Cardiac fibroblast (primary cell): ENCODE measurements at regions not wholly inside any gene's neighbourhood (a gene's known extent, or its start where the extent isn't known, plus 50 kb on each side); places are given as distances from the start of the nearest gene placed in this dataset.

Experiments
- DNase-seq, 2 donors: peaks; one replicate each; pipeline versions ENCODE4 v3.0.0 to v3.0.0-alpha.2; 2010; ENCODE audit warnings: low read depth in 2 of 2
- H3K4me3 ChIP-seq, 2 donors: replicated peaks in 1 of 2; 1 replicate in 1 of 2; 2 replicates in 1 of 2; pipeline ENCODE4 v1.5.1; 2011; ENCODE audit warnings: low read depth in 2 of 2, low read length in 2 of 2, mild to moderate bottlenecking in 2 of 2, moderate library complexity in 1 of 2
- TF ChIP-seq, protein P1 (sequence below): IDR thresholded peaks from one replicate; pipeline ENCODE4 v1.5.1; 2011; ENCODE audit warnings: low read depth, mild to moderate bottlenecking, low read length, inconsistent platforms

DNA sequence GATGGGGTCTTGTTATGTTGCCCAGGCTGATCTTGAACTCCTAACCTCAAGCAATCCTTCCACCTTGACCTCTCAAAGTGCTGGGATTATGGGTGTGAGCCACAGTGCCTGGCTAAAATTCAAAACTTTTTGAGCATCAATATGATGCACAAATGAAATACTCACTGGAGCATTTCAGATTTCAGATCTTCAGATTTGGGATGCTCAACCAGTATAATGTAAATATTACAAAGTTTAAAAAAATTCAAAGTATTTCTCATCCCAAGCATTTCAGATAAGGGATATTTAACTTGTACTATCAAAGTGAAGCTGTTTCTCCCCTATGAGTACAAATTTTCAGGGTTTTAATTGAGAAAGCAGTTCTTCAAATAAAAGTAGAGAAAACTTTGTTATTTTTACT lies 164.1 kb upstream of the CCDC68 start:
- DNase-seq: no peak

DNA sequence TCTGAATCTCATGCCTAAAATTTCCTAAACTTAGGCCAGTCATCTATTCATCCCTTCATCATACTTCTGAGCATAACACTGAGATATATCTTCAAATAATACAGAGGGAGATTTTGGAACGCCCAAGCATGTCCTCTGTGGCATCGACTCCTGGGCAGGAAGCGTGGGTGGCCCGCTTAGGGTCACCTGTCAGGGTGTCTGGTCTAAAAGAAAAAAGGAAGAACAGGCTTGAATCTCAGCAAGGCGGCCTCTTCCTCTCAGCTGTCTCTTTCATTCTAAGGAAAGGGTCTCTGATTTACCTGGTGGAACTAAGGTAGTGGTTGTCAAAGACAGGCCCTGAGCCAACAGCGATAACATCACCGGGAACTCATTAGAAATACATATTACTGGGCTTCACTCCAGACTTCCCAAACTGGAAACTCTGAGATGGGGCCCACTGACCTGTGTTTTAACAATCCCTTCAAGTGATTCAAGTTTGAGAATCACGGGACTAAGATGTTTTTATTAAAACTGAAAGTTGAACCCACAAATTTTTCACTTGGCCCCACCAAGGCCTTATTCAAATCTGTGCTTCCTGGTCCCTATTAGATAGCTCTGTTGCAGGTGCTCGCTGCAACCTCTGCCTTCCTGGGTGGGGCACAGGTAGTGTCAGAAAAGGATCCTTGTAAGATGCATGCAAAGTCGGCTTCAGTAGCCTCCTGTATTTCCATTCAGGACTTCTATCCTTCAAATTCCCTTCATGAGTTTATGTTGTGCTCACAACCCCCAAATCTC lies 162.3 kb upstream of the CCDC68 start:
- TF ChIP-seq, protein P1, sequence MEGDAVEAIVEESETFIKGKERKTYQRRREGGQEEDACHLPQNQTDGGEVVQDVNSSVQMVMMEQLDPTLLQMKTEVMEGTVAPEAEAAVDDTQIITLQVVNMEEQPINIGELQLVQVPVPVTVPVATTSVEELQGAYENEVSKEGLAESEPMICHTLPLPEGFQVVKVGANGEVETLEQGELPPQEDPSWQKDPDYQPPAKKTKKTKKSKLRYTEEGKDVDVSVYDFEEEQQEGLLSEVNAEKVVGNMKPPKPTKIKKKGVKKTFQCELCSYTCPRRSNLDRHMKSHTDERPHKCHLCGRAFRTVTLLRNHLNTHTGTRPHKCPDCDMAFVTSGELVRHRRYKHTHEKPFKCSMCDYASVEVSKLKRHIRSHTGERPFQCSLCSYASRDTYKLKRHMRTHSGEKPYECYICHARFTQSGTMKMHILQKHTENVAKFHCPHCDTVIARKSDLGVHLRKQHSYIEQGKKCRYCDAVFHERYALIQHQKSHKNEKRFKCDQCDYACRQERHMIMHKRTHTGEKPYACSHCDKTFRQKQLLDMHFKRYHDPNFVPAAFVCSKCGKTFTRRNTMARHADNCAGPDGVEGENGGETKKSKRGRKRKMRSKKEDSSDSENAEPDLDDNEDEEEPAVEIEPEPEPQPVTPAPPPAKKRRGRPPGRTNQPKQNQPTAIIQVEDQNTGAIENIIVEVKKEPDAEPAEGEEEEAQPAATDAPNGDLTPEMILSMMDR: no peak
- no peak for DNase-seq
- H3K4me3 ChIP-seq: no peak overlapping the region

More for the DNA sequence above, 164.1 kb upstream of the CCDC68 start:
- TF ChIP-seq, protein P1: no peak
- no peak overlapping the region for H3K4me3 ChIP-seq

DNA sequence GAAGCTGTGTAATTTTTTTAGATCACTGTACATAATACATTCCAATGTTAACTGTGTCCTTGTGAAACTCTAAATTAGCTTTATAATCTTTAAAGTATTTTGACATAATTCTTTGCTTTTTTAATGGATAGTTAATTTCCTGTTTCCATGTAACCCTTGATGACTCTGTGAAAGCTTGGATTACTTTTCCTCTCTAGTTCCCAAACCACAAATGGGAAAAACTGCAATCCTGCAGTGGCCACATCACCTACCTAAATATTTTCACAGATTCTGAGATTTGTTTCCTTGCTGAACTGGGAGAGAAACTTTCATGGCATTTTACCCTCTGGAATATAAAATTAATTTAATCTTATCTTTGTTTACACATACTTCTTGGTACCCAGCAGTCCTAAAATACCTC lies 161.6 kb upstream of the CCDC68 start:
- no peak for DNase-seq
- no peak overlapping the region for H3K4me3 ChIP-seq
- TF ChIP-seq, protein P1: no peak

DNA sequence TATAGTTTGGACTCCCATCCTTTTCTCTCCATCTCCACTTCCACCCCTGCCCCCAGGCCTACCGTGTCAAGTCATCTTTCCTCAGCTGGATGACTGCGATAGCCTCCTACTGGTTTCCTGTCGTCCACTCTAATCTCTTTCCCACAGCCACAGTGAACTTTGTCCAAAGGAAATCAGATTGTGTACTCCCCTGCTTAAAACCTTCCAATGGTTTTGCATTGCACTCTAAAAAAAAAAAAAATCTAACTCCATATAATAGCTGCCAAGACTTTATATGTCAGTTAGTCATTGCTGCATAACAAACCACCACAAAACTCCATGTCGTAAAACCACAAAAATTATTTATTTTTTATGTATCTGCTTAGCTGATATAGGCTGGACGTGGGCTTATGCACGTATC lies 160.2 kb upstream of the CCDC68 start:
- TF ChIP-seq, protein P1: no peak
- no peak for DNase-seq
- no peak overlapping the region for H3K4me3 ChIP-seq

DNA sequence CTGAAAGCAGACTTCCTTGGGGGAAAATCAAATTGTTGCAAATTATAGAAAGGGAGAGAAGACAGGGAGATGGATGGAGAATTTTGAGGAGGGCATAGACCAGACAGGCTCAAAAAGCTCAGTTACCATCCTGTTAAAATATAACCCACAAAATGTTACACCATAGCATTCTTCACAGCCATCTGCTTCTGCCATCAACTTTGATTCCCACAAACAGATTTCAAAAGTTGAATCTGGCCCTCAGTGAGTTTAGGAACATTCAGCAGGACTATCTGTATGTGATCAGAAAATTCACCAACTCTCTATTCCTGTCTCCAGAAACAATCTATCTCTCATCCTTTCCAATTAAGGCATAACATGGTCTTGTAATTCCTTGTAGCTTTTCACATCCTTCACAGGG lies 159.8 kb upstream of the CCDC68 start:
- no peak for DNase-seq
- H3K4me3 ChIP-seq: no peak overlapping the region
- TF ChIP-seq, protein P1: no peak

DNA sequence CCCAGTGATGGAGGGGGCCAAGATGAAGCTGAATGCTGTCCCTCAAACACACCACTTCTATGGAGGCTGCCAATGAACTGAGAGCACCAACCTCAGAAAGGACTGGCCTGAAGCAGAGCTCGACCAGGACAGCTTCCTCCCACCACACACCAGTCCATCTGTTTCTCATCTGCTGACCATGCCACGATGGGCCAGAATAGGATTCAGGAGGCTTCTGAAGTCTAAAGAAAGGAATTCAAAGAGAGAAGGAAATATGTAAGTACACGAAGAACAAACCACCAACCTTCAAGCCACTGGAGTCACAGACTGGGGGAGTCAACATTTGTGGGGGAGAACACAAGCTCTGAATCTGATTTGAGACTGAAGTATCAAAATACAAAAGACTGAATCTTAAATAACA lies 157.6 kb upstream of the CCDC68 start:
- no peak overlapping the region for H3K4me3 ChIP-seq
- DNase-seq: no peak
- TF ChIP-seq, protein P1: no peak

DNA sequence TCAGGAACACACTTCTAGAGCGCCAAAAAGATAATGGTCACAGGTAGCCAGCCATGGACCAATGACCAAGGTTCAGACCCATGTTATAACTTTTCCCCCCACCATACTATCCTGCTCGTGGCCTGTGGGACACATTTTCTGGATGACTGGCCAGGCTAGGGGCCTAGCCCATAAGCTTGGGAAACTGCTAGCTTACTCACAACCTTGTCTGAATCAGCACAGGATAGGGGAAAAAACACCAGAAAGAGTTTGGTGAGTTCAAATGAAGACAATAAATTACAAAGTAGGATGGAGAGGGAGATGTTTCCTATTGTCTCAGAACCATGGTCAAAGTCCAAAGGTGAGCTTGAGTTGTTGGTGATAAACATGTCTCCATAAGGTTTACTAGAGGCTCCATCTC lies 156.3 kb upstream of the CCDC68 start:
- peak in 1 of 2 donors; percentile 59 for DNase-seq
- TF ChIP-seq, protein P1: no peak
- no peak overlapping the region for H3K4me3 ChIP-seq
